ENCODE measurements at regions not wholly inside any gene's neighbourhood (a gene's known extent, or its start where the extent isn't known, plus 50 kb on each side); places are given as distances from the start of the nearest gene placed in this dataset.

- TF ChIP-seq CHD7 (IDR thresholded peaks at IDR 0.05; ENCODE audit: insufficient replicate concordance, low read length): no peak
- no peak for TF ChIP-seq SIX5 (IDR thresholded peaks at IDR 0.05; ENCODE audit: low read depth, low read length)
- TF ChIP-seq, protein P1, sequence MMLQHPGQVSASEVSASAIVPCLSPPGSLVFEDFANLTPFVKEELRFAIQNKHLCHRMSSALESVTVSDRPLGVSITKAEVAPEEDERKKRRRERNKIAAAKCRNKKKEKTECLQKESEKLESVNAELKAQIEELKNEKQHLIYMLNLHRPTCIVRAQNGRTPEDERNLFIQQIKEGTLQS (IDR thresholded peaks at IDR 0.05; ENCODE audit: insufficient read depth, low read depth, low read length): no peak
- TF ChIP-seq, protein P2, sequence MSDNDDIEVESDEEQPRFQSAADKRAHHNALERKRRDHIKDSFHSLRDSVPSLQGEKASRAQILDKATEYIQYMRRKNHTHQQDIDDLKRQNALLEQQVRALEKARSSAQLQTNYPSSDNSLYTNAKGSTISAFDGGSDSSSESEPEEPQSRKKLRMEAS (IDR thresholded peaks at IDR 0.05): no peak
- TF ChIP-seq CHD1 (IDR thresholded peaks at IDR 0.05; ENCODE audit: low read depth, low read length): no peak
- no peak for TF ChIP-seq CBX8 (IDR thresholded peaks at IDR 0.05; ENCODE audit: borderline replicate concordance, low read depth, low read length)
- TF ChIP-seq NRF1 (IDR thresholded peaks at IDR 0.05; ENCODE audit: low read depth, low read length): no peak
- TF ChIP-seq EZH2 (IDR thresholded peaks at IDR 0.05; ENCODE audit: low read depth, low read length, severe bottlenecking): no peak
- TF ChIP-seq KDM5A (IDR thresholded peaks at IDR 0.05; ENCODE audit: low read length): no peak
- no peak for TF ChIP-seq CHD2 (IDR thresholded peaks at IDR 0.05; ENCODE audit: low read length)
- no peak for TF ChIP-seq ZNF274 (IDR thresholded peaks at IDR 0.05; ENCODE audit: borderline replicate concordance, extremely low read depth, low read length)
Measured at GRCh38 chr6:153373869-153374268, 242.8 kb upstream of the RGS17 start (continued).
